GM23248 (cell line): ENCODE measurements at regions not wholly inside any gene's neighbourhood (a gene's known extent, or its start where the extent isn't known, plus 50 kb on each side); places are given as distances from the start of the nearest gene placed in this dataset.

Experiments
- DNase-seq: peaks from one replicate; pipeline ENCODE4 v3.0.0-alpha.2; 2015
- H2AFZ ChIP-seq: fragments of 200-600 bp; sonication (generic); 2 replicates; pipeline ENCODE4 v1.6.1; 2016; ENCODE audit warnings: antibody characterized with exemption
- H3F3A ChIP-seq: fragments of 200-600 bp; sonication (generic); 2 replicates; pipeline ENCODE4 v1.6.1; 2016; ENCODE audit warnings: mild to moderate bottlenecking, antibody characterized with exemption, mixed run types; ENCODE audit not compliant: insufficient read depth
- H3K27ac ChIP-seq: fragments of 200-600 bp; sonication (generic); 2 replicates; pipeline ENCODE4 v1.5.1; 2016; ENCODE audit warnings: mild to moderate bottlenecking
- H3K27me3 ChIP-seq: fragments of 200-600 bp; sonication (generic); replicated peaks from 2 replicates; pipeline ENCODE4 v1.6.1; 2016; ENCODE audit warnings: mild to moderate bottlenecking; ENCODE audit not compliant: insufficient read depth
- H3K36me3 ChIP-seq: fragments of 200-600 bp; sonication (generic); 2 replicates; pipeline ENCODE4 v1.6.1; 2016; ENCODE audit warnings: low read depth, mild to moderate bottlenecking
- H3K4me1 ChIP-seq: fragments of 200-600 bp; sonication (generic); 2 replicates; pipeline ENCODE4 v1.6.1; 2016; ENCODE audit warnings: mild to moderate bottlenecking; ENCODE audit not compliant: insufficient read depth
- H3K4me2 ChIP-seq: fragments of 200-600 bp; sonication (generic); one replicate; pipeline ENCODE4 v1.6.1; 2016; ENCODE audit warnings: mild to moderate bottlenecking; ENCODE audit not compliant: unreplicated experiment
- H3K4me3 ChIP-seq: fragments of 200-600 bp; sonication (generic); 2 replicates; pipeline ENCODE4 v1.5.1; 2016; ENCODE audit warnings: mild to moderate bottlenecking
- H3K79me2 ChIP-seq: fragments of 200-600 bp; sonication (generic); 2 replicates; pipeline ENCODE4 v1.6.1; 2016; ENCODE audit warnings: mild to moderate bottlenecking; ENCODE audit not compliant: insufficient read depth
- H3K9ac ChIP-seq: fragments of 200-600 bp; sonication (generic); 2 replicates; pipeline ENCODE4 v1.6.1; 2016; ENCODE audit warnings: mild to moderate bottlenecking
- H3K9me2 ChIP-seq: fragments of 200-600 bp; sonication (generic); 2 replicates; pipeline ENCODE4 v1.6.1; 2016; ENCODE audit warnings: mixed run types, mild to moderate bottlenecking, moderate library complexity; ENCODE audit not compliant: insufficient read depth
- H3K9me3 ChIP-seq: fragments of 200-600 bp; sonication (generic); one replicate; pipeline ENCODE4 v1.6.1; 2017; ENCODE audit warnings: low read depth
- H4K20me1 ChIP-seq: fragments of 200-600 bp; sonication (generic); 2 replicates; pipeline ENCODE4 v1.6.0; 2016; ENCODE audit not compliant: insufficient read depth
- EZH2 ChIP-seq: fragments of 200-600 bp; sonication (generic); IDR thresholded peaks from 2 replicates; pipeline ENCODE4 v1.6.1; 2018; ENCODE audit warnings: antibody characterized with exemption, mild to moderate bottlenecking; ENCODE audit not compliant: insufficient read depth, poor library complexity, severe bottlenecking
- EZH2phosphoT487 ChIP-seq: fragments of 200-600 bp; sonication (generic); IDR thresholded peaks from 2 replicates; pipeline ENCODE4 v1.6.1; 2018; ENCODE audit warnings: antibody characterized with exemption, moderate library complexity, mild to moderate bottlenecking, low read depth; ENCODE audit not compliant: insufficient read depth
- WGBS, 2 experiments: methylation state at CpG; one replicate each; pipeline ENCODE4 v1.1.6; 2015 to 2017; ENCODE audit warnings: low lambda C conversion rate in 2 of 2, low coverage in 1 of 2; ENCODE audit errors: missing lambda C conversion rate in 2 of 2; 5-methylcytosine and 5-hydroxymethylcytosine counted together
- in situ Hi-C: fragments of 300-500 bp; cut with MboI; formaldehyde crosslinking; loops from 2 replicates; pipeline ENCODE4 v1.15.0; 2020

DNA sequence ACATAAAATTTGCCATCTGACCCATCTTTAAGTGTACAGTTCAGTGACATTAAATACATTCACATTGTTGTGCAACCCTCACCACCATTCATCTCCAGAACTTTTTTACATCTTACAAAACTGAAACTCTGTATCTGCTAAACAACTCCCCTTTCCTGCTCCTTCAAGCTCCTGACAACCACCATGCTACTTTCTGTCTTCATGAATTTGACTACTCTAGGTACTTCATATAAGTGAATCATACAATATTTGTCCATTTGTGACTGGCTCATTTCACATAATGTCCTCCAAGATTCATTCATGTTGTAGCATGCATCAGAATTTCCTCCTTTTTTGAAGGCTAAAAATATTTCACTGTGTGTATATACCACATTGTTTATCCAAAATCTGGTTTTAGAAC lies 86.9 kb upstream of the SMLR1 start:
- no peaks in the 10 kb centered on the region for H3K79me2 ChIP-seq
- in situ Hi-C loops, result no loop called here
- H3K9me3 ChIP-seq, result no peaks in the 10 kb centered on the region
- no peaks in the 10 kb centered on the region for H3K36me3 ChIP-seq
- H3K27me3 ChIP-seq, result no peaks in the 10 kb centered on the region
- H3K9ac ChIP-seq, result no peak overlapping the region
- no peaks in the 10 kb centered on the region for H3K9me2 ChIP-seq
- H2AFZ ChIP-seq, result no peak overlapping the region
- H3K27ac ChIP-seq, result no peak overlapping the region
- H3K4me2 ChIP-seq, result no peak overlapping the region
- no peak for DNase-seq
- no peaks in the 10 kb centered on the region for H3F3A ChIP-seq
- peaks cover 7% of the 10 kb centered on the region for H3K4me1 ChIP-seq
- no peak for TF ChIP-seq EZH2phosphoT487
- no peak for TF ChIP-seq EZH2
- no peak overlapping the region for H3K4me3 ChIP-seq
- no peaks in the 10 kb centered on the region for H4K20me1 ChIP-seq

DNA sequence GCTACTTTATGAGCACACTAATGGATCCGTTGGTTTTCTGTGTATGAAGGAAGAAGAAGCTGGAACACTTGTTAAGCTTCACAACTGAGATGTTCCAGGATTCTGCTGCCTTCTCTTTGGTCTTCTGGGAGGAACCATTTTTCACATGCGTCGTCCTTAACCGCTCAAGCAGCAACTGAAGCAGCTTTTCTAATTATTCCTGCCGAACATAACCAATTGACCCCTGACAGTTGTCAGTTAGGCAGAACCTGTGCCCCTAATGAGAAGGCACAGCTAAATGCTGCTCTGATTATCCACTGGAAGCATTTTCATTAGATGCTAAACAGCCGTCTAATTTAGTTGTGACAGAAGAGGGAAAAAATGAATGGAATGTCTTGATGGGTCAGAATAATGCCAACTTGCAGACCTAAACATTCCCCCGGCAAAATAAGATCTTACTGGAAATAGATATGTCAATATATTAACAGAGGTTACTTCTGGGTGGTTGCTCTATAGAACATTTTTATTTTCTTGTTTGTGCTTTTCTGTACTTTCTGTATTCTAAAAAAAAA lies 85.0 kb upstream of the SMLR1 start:
- Histone ChIP-seq H3K79me2 (no peaks in the 10 kb centered on the region), H3K4me2 (peak overlapping the region; percentile 1), H3F3A (no peaks in the 10 kb centered on the region), H3K9me2 (no peaks in the 10 kb centered on the region), H3K27me3 (no peaks in the 10 kb centered on the region), H3K36me3 (no peaks in the 10 kb centered on the region), H3K9ac (no peak overlapping the region), H3K4me1 (peaks cover 7% of the 10 kb centered on the region), H4K20me1 (no peaks in the 10 kb centered on the region), H3K9me3 (no peaks in the 10 kb centered on the region), H2AFZ (no peak overlapping the region), H3K27ac (no peak overlapping the region), H3K4me3 (no peak overlapping the region)
- 70 to 73% methylated on average over 7 of the region's 7 CpGs for WGBS, 2 experiments
- peak; percentile 5 for DNase-seq
- TF ChIP-seq EZH2phosphoT487, result no peak
- in situ Hi-C loops, result no loop called here

GRCh38 chr6:130743175-130743574 lies 84.0 kb upstream of the SMLR1 start:
- no peak overlapping the region for H2AFZ ChIP-seq
- H3K4me3 ChIP-seq, result no peak overlapping the region
- no peaks in the 10 kb centered on the region for H3K9me2 ChIP-seq
- no peak overlapping the region for H3K9ac ChIP-seq
- no peaks in the 10 kb centered on the region for H3K36me3 ChIP-seq
- H3K4me2 ChIP-seq, result no peak overlapping the region
- peaks cover 7% of the 10 kb centered on the region for H3K4me1 ChIP-seq
- TF ChIP-seq EZH2phosphoT487, result no peak
- no peak for TF ChIP-seq EZH2
- no peak overlapping the region for H3K27ac ChIP-seq
- DNase-seq, result peak; percentile 4
- H3K27me3 ChIP-seq, result no peaks in the 10 kb centered on the region
- no peaks in the 10 kb centered on the region for H3F3A ChIP-seq
- H3K79me2 ChIP-seq, result no peaks in the 10 kb centered on the region
- WGBS, 2 experiments, result 49 to 52% methylated on average over 2 of the region's 2 CpGs
- no peaks in the 10 kb centered on the region for H4K20me1 ChIP-seq
- in situ Hi-C loops, result no loop called here
- no peaks in the 10 kb centered on the region for H3K9me3 ChIP-seq

DNA sequence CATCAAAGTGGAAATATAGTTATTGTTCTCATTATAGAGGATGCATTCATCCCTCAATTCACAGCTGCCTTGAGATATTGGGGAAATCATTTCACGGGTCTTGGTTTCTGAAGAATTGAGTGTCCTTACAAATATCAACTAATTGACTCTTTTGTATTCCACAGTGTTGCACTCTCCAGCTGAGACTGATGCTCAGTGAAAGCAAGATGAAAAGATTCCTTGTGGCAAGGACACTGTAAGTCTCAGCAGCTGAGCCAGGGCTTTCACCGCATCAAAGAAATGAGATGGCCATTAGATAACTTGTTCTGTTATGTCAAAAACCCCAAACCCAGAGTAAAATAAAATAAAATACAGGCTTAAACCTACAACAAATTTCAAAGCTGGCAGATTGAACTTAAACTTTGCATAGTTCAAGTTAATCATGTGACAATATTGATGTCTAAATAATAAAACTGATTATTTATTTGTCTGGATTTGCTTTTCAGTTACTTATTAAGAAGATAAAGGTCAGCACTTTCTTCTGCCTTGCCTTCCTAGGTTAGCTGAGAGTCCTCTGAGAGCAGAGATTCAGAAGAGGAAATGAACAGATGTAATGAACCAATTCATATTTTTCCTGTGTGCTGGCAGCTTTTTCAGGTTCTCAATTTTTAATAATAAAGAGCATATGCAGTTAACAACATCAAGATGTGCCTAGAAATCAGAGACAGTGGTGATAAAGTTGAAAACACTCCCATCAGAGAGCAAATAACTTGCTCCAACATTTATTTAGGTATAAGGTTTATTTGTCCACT lies 82.4 kb upstream of the SMLR1 start:
- H3K4me3 ChIP-seq, result no peak overlapping the region
- no peaks in the 10 kb centered on the region for H3K27me3 ChIP-seq
- H3K4me1 ChIP-seq, result peaks cover 7% of the 10 kb centered on the region
- H3K79me2 ChIP-seq, result no peaks in the 10 kb centered on the region
- H2AFZ ChIP-seq, result no peak overlapping the region
- no peaks in the 10 kb centered on the region for H4K20me1 ChIP-seq
- in situ Hi-C loops, result no loop called here
- TF ChIP-seq EZH2 (no peak), EZH2phosphoT487 (no peak)
- no peak for DNase-seq
- H3K9ac ChIP-seq, result no peak overlapping the region
- no peaks in the 10 kb centered on the region for H3K9me2 ChIP-seq
- 40 to 52% methylated on average over 2 of the region's 2 CpGs for WGBS, 2 experiments
- no peak overlapping the region for H3K27ac ChIP-seq
- no peak overlapping the region for H3K4me2 ChIP-seq
- H3F3A ChIP-seq, result no peaks in the 10 kb centered on the region
- no peaks in the 10 kb centered on the region for H3K36me3 ChIP-seq
- no peaks in the 10 kb centered on the region for H3K9me3 ChIP-seq

DNA sequence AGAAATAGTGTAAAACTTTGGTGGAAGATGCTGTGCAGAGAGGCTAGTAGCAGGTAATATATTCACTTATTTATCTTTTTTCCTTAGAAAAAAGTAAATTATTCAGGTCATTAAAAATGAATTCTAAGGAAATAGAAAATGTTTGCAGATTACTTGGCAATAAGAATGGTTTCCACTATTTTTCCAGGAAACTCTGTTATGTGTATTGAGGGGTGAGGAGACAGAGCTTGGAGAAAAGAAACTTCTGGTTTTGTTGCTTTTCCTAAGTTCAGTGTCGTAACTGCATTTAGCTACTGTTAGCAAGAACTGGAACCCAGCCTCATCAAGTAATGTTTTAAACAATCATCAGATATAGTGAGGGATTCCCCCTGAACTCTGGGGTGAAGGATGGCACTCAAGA lies 79.2 kb upstream of the SMLR1 start:
- no peak for TF ChIP-seq EZH2phosphoT487
- TF ChIP-seq EZH2, result no peak
- WGBS, 2 experiments, result 74 to 89% methylated on average over 1 of the region's 1 CpG
- Histone ChIP-seq H2AFZ (no peak overlapping the region), H3K9me3 (no peaks in the 10 kb centered on the region), H3K27me3 (no peaks in the 10 kb centered on the region), H3K9ac (no peak overlapping the region), H3K4me2 (no peak overlapping the region), H3K79me2 (no peaks in the 10 kb centered on the region), H3K36me3 (no peaks in the 10 kb centered on the region), H3K27ac (no peak overlapping the region), H3K4me1 (0 out of 2 replicates have a peak, but pooled peaks cover 2% of the 10 kb centered on the region), H4K20me1 (no peaks in the 10 kb centered on the region), H3K9me2 (no peaks in the 10 kb centered on the region), H3K4me3 (no peak overlapping the region), H3F3A (no peaks in the 10 kb centered on the region)
- no peak for DNase-seq
- in situ Hi-C loops, result no loop called here
